ENCODE measurements at regions not wholly inside any gene's neighbourhood (a gene's known extent, or its start where the extent isn't known, plus 50 kb on each side); places are given as distances from the start of the nearest gene placed in this dataset.

DNA sequence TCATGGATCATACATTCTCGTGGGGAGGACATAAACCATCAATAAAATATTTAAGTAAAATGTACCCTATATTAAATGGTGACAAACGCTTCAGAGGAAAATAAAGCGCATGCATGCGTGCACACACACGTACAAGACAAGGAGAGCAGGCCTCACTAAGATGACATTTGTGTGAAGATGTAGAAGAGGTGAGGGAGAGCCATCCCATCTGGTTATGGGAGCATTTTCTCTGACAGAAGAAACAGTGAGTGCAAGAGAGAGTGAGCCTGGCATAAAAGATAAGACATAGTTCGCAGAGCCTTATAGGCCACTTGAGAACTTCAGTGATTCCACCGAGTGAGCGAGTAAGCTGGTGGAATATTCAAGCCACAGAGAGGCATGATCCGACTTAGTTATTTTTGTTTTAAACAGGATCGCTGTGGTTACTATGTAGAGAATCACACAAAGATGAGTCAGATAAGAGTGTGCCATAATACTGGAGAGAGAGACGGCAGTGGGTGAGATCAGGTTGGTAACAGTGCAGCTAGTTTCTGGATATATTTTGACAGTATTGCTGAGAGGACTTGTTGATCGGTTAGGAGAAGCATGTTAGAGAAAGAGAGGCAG lies 624.2 kb downstream of the PLPP3 start:
- no peak for DNase-seq

DNA sequence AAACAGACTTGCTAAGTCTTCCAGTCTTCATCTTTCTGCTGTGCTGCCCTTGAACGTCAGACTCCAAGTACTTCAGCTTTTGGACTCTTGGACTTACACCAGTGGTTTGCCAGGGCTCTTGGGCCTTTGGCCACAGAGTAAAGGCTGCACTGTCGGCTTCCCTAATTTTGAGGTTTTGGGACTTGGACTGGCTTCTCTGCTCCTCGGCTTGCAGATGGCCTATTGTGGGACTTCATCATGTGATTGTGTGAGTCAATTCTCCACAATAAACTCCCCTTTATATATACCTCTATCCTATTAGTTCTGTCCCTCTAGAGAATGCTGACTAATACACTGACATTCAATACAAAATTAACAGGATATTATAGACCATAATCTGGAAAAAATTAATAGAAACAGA lies 628.1 kb downstream of the PLPP3 start:
- no peak for DNase-seq

DNA sequence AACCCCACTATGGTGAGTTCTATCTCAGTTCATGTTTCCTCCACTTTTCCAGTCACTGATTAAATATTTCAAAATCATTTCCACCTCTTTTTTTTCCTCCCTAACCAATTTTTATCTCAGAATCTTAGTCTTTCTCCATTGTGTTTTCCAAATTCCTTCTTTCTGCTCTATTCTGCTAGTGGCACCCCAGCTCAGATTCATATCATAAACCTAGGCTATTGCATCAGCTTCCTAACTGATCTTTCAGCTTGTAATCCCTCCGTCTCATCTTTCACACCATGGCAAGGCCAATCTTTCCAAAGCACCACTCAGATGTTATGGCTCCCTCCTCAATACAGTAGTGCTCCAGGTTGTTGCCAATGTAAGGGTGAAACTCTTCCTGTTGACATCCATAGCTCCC lies 631.9 kb downstream of the PLPP3 start:
- DNase-seq, result no peak

DNA sequence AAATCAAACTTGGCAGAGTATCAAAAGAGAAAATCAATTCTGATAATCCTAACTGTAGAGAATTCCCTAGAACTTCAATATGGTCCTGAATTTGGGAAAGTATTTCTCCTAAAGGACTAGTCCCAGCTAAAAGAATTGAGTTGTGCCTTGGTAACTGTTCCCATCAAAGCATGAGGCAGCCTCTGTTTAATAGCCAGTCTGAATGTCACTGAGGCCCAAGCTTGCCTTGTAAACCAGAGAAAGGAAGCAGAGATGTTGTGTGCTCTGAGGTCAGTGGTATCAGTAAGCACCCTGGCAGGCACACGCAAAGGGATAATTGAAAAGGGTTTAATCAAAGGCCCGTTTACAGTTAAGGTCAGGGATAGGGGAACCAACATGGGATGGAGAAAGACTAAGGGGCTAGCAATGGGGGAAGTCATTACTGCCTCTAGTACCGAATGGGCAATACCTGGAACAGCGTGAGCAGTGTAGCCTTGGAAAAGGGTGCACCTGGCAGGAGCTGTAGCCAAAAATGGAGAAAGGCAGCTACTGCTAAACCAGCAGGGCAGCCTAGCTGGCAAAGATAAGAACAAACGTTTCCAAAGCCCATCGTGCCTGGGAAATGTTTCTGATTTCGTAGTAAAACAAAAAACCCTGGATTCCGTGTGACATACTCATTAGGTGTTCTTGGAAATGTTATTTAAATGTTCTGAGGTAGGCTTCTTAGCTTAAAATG lies 635.5 kb downstream of the PLPP3 start:
- no peak for DNase-seq

DNA sequence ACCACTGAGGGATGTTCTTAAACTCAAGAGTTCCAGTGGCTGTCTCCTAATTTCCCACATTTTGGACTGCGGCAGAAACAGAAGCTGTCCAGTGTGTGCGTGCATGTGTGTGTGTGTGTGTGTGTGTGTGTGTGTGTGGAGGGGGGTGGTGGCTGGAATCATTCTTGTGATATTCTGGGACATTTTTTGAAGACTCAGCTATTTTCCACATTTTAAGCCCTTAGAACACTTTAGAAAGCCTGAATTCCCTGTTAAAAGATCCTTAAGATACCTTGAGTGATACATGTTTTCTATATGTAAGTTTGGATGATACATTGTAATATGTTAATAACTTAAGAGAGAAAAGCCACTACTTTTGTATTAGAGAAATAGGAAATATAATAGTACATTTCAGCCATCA lies 636.4 kb downstream of the PLPP3 start:
- DNase-seq, result no peak

DNA sequence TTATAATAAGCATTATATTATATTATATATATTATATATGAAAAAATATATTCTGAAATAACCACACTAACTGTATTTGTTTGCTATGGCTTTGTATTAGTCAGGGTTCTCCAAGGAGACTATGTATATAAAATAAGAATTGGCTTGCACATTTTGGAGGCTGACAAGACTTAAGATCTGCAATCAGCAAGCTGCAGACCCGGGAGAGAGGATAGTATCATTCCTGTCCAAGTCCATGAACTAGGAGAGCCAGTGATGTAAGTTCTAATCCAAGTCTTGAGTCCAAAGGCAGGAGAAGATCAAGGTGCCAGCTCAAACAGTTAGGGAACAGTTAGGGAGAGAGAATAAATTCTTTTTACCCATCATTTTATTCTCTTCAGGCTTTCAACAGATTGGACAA lies 639.5 kb downstream of the PLPP3 start:
- DNase-seq, result no peak

DNA sequence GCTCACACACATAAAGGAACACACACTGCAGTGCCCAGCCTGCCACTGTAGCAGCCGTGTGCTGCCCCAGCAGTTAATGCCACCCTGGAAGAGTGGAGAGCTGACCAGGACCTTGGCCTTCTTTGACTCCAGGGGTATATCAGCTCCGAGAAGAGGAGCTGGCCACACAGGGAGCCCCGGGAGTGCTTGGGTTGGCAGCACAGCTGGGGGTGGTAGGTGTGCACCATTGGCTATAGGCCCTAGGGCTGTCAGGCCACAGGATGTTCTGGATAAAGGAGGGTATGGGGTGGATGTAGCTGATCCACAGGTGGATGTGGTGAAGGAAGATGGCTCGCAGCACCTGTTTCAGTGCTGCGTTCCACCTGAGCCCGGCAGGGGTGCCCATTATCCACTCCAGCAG lies 640.5 kb downstream of the PLPP3 start:
- DNase-seq, result no peak

DNA sequence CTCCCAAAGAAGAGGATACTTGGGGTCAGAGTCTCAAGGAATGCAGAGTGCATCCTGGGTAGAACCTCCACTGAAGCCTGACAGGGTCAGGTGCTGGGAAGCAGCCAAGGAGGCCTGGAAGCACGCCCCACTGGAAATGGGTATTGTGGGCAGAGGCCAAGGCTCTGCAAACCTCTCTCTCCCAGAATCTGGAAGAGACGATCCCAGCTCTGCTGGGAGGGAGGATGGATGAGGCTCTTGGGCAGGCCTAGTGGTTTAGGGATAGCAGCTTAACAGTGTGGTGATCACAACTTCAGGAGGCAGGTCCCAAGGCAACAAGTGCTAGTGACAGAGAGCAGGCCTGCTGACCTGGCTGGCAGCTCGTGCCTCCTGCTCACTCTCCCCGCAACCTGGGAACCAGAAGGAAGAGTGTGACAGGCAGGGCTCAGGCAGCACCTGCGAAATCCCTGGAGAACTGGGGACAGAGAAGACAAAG lies 641.0 kb downstream of the PLPP3 start:
- no peak for DNase-seq

DNA sequence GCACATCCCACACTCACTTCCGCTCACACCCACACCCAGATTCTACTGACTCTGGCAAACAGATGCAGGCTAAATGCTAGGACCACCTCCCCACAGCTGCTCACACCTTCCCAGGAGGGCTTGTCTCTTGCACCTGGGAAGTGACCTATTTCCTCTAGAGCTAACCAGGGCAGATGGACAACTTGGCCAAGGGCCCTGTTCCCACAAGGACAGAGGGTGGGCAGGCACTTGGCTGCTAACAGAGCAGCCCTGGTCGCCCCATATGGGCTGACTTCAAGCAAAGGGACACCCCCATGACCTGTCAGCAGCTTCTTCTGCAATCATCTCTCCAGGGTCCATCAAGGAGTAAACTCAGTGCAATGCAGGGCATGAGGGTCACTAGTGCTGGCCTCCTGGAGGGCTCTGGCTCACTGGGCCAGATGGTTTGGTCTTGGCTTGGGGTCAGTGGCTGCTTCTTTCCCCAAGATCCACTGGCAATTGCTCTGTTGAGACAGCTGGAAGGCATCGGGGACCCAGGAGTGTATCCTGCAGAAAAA lies 641.5 kb downstream of the PLPP3 start:
- no peak for DNase-seq

DNA sequence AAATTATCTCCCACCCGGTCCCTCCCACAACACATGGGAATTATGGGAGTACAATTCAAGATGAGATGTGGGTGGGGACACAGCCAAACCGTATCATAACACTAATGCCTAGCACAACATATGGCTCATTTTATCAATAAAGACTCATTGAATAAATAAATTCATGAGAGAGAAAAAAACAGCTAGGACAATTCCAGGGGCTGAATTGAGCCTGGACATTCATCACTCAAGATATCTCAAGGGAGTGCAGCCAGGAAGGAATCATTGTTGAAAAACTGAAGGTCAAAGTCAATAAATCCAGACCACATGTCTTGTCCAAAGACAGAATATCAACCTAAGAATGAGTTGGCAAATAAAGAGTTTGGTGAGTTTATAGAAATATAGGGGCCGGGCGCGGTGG lies 644.1 kb downstream of the PLPP3 start:
- DNase-seq, result no peak

DNA sequence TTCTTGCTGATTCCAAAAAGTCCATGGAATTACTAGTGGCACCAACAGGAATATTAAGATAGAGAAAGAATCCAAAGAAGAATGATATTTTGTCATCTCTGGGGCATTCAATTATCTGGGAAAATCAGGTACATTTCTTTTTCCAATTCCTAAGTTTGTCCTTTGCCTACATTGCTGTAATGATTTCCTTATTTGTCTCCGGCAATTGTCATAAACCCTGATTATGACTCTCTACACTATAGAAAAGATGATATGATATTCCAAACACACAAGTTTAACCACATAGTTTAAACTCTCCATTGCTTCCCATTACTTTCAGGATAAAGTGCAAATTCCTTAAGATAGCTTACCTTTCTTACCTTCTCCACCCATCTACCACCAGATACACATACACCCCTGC lies 647.0 kb downstream of the PLPP3 start:
- no peak for DNase-seq

DNA sequence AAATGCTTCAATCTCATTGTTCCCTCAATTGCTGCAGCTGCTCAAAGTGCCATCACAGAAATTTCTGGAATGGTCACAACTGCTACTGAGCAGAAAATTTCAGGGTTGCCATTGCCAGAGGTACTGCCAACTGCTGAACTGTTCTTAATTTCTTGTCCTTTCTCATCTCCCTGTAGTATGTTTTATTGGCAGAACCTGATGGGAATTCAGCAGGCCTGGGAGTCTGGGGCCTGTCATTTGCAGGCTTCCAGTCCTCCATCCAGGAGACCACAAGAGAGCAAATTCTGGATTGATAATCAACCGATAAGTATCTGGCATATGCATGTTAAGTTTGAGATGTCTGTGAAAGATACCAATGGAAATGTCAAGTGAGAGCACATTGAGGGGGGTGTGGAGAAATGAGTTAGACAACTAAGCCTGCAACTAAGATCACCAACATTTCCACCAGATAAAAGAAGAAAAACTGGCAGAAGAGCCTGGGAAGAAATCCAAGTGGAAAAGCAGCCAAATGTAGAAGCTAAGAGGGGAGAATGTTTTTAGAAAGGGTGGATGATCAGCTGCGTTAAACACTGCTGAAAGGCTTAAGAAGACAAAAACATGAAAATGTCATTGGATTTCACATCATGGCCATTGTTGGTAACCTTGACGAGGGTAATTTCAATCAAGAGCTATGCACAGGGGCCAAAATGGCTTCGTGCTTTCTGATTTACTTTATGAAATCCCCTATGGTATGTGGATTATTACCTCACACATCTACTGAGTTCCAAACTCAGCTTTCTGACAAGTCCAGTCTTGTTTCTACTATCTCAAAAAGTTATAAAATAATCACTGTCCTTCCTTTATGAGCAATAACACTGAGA lies 648.1 kb downstream of the PLPP3 start:
- DNase-seq, result no peak

DNA sequence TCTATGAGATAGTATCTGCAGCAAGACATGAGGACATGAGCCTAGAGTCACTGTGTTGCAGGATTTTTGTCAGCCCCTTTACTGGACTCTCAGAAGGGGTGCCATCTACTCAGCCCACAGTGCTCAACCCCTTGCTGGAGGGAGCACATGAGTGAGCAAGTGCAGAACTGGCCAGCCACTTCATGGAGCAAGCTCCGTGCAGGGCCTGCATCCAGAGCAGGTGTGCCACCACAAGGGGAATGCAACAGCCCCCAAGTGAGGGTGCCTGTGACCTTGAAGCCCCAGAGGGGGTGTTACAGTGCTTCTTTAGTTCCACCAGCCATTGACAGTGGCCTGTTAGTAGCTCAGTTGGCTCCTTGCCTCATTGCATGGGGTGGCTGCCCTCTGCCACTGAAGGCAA lies 649.7 kb downstream of the PLPP3 start:
- no peak for DNase-seq

DNA sequence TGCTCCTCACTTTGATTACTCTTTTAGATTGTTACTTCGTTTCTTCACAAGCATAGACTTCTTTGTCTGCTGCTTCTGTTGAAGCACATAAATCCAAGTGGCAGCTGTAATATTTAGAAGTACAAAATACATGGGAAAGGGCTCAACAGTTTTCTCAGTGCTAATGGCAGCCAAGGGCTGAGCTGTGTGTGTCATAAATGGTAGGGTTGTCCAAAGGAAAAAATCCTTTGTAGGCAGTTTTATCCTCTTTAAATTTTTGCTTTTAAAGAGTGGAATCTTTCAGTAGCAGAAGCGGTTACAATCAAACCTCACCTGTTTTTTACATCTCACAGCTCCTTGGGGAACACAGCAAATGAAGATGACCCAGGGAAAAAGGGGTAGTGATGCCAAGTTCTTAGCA lies 650.8 kb downstream of the PLPP3 start:
- DNase-seq, result no peak

DNA sequence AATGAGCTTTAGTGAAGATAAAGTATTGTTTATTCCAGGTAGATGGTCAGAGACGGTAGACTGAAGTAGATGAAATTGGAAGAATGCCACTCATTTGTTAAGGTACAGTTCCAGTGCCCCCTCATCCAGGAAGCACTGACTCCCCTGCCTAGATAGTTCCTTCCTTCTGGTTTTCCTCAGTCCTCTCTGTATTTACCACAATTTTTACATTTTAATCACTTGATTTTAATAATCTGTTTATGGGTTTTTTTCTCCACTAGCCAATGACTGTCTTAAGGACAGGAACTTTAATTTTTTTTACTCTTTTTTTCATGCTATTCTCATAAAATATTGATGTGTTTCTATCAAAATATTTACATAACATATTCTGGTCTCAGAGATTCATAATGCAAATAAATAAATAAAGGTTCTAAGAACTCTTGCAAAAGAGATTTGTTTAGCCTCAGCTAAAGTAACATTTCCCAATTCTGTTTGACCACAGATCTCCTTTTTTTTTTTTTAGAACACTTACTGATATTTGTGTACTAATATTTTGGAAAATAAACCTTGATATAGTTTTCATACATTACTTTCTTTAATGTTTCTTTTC lies 651.6 kb downstream of the PLPP3 start:
- DNase-seq, result no peak

DNA sequence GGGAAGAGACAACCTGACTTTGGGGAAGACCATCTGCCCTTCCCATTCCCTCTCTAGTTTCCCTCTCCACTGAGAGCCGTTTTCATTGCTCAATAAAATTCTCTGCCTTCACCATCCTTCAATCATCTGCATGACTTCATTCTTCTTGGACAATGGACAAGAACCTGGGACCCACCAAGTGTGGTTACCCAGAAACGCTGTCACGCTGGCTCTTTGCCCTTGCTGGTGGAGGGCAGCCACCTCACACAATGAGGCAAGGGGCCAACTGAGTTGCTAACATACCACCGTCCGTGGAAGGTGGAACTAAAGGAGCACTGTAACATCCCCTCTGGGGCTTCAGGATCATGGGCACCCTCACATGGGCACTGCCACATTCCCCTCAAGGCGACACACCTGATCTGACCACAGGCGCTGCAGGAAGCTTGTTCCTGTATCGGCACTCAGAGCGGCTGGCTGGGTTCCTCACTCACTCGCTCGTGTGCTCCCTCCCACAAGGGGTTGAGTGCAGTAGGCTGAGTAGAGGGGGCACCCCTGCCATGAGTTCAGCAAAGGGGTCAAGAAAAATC lies 652.4 kb downstream of the PLPP3 start:
- no peak for DNase-seq

DNA sequence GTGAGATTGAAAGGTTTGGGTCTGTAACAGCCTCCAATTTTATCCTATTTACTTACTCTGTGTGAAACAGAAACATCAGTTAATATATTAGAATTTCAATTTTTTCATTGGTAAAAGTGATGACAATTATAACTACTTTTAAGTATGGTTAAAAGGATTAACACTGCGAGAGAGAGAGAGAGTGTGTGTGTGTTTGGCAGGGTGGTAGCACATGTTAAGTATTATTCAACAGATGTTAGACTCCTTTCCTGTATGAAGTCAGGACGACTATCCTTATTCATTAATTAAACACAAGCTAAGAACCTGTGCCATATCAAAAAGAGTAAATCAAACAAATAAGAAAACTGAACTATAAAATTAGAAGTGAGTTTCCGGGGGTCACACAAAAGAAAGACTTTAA lies 662.5 kb downstream of the PLPP3 start:
- DNase-seq, result no peak

DNA sequence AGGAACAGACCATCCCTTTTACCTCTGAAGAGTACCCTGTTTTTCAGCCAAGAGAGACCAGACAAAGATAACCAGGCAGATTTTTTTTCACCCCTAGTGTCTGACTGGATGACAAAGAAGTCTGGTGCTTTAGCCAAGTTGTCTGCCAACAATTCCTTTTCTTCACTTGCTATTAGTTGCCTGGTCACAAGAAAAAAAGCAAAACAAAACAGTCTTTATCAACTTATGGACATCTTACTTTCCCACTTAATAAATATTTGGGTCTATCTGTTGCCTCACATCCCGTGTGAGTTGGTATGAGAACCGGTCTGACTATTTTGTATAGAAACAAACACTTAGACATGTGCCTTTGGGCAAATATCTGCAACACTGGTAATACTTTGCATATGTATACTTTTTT lies 662.9 kb downstream of the PLPP3 start:
- no peak for DNase-seq

DNA sequence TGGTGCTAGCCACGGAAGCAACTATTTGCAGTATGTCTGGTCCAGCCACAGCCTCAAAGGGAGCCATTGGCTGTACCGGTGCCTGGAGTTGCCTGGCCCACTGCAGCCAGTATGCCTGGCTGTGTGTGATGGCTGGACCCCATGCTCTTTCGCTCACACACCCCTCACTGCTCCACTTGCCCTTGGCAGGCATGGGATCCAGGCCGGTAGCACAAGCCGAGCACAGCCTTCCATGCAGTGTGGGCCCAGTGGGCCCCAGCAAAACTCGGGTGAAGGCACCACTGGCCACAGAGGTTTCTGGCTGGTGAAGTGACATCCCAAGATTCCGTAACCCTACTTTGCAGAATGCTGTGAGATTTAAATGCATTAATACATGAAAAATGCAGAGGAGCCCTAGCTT lies 665.8 kb downstream of the PLPP3 start:
- no peak for DNase-seq

DNA sequence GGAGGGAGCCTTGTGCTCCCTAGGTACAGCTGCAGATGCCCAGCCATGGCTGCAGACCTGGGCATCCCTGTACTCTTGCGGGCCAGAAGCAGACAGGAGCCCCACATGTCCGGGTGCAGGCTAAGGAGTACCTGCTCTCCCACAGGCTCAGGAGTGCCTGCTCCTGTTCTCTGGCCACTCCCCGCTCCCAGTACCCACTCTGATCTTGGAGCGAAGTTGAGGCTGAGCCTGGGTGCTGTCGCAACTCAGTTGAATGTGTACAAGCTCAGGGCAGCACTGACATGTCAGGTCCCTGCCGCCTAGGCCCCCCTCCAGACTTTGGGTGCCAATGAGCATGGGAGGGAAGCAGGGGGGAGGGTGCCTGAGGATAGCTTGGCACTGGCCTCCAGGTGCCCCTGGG lies 666.9 kb downstream of the PLPP3 start:
- no peak for DNase-seq

DNA sequence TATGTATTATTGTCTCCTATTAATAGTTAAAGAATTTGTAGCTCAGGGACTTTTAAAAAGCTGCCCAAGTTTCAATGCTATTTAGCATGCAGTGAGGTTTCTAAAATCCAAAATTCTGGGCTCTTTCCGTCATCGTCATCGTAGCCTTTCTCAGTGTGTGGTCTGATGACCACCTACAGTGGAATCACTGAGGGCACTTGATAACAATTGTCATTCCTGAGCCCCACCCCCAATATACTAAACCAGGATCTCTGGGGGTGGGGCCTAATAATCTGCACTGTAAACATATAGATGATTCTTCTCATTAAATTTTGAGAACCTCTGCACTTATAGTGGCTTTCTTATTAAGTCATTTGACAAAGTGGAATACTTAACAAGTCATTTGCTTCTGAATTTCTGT lies 674.8 kb downstream of the PLPP3 start:
- DNase-seq, result no peak

DNA sequence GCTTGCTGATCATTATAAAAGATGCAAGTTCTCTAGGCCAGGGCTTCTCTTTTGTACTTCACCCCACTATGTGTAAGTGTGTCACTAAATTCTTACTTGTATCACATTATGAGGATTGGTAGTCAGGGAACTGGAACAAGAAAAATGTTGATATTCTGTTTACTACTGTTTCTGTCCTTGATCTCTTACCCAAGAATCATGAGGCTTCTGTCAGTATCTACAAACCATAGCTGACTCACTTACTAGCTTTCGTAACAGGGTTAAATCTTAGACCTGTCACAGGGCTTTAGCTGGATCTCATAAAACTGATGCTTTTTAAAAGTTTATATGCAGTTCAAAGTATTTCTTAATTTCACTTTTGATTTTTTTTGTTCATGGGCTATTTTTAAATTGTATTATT lies 681.2 kb downstream of the PLPP3 start:
- DNase-seq, result no peak

DNA sequence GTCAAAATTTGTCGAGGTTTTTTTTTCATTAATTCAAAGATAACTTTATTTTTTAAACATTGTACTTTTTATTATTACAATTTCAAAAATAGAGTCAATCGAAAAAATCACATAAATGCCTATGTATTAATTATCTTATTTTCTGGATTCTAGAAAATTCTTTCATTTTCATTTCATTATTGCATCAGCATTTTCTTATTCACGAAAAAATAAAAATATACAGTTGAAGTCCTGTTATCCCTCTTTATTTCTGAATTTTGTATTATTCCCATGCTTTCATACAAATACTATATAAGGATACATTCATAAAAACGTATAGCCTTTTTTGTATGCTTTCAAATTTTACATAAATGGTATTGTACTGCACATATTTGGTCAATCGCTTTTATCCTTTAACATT lies 681.0 kb upstream of the USP24 start:
- DNase-seq, result no peak
